ENCODE measurements at regions not wholly inside any gene's neighbourhood (a gene's known extent, or its start where the extent isn't known, plus 50 kb on each side); places are given as distances from the start of the nearest gene placed in this dataset.

DNA sequence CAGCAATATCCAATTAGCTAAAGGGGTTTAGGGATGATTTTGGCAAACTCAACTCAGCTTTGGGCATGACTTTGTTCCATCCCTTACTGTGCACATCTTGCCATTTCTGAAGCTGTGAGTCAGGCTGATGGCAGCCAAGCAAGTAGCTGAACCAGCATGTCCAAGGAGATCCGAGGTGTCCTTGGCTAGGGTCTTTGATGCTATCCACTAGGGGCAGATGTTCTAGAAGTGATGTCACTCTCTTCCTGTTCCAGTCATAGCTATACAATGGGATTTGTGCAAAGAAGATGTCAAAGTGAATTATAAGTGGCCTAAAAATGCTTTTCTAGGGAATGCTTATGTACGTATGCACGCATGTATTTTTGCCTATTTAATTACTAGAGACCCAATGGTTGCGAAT lies 160.8 kb upstream of the PAPPA start:
- FAIRE-seq: peak; percentile 36
- no peak for DNase-seq (ENCODE audit: insufficient read length, low spot score)

- no peak for DNase-seq (ENCODE audit: insufficient read length, low spot score)
- FAIRE-seq: no peak
Observed at GRCh38 chr9:115997923-115998322, 155.7 kb upstream of the PAPPA start.

- FAIRE-seq (no peak), DNase-seq (ENCODE audit: insufficient read length, low spot score) (no peak)
Observed at GRCh38 chr9:115998666-115999065, 154.9 kb upstream of the PAPPA start.

DNA sequence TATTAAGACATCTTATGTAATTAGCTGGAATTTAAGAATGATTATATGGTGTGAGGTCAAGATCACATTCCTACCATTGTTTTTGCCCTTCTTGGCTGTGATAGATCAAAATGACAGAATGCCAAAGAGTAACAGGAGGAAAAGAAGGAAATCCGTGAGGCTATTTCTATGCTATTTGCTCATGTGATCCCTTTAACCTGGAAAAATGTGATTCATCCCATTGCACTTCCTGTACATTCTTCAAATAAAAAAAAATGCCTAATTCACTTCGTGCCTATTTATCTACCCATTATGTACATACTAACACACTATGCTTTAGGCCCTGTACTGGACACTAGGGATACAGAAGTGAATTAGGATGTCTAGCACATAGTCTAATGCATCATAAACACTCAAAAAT lies 154.1 kb upstream of the PAPPA start:
- DNase-seq (ENCODE audit: insufficient read length, low spot score): no peak
- FAIRE-seq: no peak

DNA sequence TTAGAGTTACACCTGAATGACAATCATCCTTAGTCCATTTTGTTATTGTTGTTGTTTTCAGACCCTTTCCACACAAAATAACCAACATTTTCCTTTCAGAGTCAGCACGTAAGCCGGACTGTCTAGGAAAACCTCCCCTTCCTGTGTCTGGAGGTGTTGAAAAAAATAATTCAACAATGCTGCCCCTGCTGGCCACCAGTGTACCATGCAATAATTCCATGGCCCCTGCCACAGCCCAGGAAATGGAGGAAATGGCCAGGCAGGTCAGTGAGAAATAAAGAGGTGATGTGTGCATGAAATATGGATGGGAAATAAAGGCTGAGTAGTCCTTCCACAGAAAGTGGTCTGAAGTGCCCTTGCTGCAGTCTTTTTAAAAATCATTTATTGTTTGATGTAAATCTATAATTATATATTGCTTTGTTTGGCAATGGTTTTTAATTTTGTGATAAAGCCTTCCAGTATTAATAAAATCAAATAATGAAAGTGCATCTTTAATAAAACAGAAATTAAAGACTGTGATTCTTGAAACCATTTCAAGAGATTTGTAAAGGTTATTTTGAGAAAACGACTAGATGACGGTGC lies 152.8 kb upstream of the PAPPA start:
- FAIRE-seq: no peak
- no peak for DNase-seq (ENCODE audit: insufficient read length, low spot score)

- DNase-seq (ENCODE audit: insufficient read length, low spot score): no peak
- FAIRE-seq: no peak
Observed at GRCh38 chr9:116002181-116002580, 151.4 kb upstream of the PAPPA start.

- no peak for DNase-seq (ENCODE audit: insufficient read length, low spot score)
- no peak for FAIRE-seq
Observed at GRCh38 chr9:116002624-116003023, 151.0 kb upstream of the PAPPA start.

DNA sequence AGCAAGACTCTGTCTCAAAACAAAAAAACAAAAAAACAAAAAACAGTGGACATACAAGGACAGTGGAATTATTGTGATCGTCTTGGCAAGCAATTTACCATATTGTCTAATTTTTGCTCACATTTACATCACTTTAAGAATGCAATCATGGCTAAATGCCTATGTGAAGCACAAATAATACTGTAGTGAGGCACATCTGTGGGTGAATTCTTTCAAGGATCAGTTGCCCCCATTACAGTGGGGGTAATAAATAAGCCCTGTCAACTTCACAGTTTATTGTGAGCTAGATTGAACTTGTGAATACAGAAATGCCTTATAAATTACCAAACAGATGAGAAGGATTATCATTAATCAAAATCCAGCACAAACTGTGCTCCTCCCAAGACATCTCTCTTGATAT lies 150.2 kb upstream of the PAPPA start:
- FAIRE-seq: no peak
- DNase-seq (ENCODE audit: insufficient read length, low spot score): no peak

DNA sequence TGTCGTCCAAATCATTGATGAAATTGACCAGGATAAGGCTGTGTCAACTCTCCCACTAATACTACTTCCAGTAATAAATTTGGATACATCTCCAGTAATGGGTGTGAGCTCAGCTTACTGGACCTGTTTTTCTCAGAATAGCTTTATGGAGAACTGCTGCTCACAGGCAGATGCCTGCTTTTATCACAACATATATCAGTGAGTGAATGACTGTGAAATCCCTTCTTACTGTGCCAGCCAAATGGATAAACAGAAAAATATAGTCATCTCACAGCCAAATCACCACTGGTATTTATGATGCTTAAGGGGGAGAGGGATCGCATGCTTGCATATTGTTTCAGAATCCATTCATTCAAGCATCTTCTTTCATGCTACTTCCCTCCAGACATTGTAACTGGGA lies 148.4 kb upstream of the PAPPA start:
- FAIRE-seq (no peak), DNase-seq (ENCODE audit: insufficient read length, low spot score) (no peak)

- no peak for FAIRE-seq
- no peak for DNase-seq (ENCODE audit: insufficient read length, low spot score)
Observed at GRCh38 chr9:116007824-116008223, 145.8 kb upstream of the PAPPA start.

GRCh38 chr9:116008278-116008677 lies 145.3 kb upstream of the PAPPA start:
- DNase-seq (ENCODE audit: insufficient read length, low spot score): no peak
- FAIRE-seq: no peak

DNA sequence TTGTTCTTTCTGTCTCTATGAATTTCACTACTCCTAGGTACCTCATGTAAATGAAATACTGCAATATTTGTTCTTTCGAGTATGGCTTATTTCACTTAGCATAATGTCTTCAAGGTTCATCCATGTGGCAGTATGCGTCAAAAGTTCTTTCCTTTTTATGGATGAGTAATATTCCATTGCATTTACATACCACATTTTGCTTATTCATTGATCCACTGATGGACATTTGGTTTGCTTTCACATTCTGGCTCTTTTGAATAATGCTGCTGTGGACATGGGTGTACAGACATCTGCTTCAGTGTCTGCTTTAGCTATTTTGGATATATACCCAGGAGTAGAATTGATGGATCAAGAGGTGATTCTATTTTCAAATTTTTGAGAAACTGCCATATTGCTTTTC lies 144.2 kb upstream of the PAPPA start:
- FAIRE-seq (no peak), DNase-seq (ENCODE audit: insufficient read length, low spot score) (no peak)

GRCh38 chr9:116015855-116016254 lies 137.7 kb upstream of the PAPPA start:
- DNase-seq (ENCODE audit: insufficient read length, low spot score) (no peak), FAIRE-seq (no peak)

DNA sequence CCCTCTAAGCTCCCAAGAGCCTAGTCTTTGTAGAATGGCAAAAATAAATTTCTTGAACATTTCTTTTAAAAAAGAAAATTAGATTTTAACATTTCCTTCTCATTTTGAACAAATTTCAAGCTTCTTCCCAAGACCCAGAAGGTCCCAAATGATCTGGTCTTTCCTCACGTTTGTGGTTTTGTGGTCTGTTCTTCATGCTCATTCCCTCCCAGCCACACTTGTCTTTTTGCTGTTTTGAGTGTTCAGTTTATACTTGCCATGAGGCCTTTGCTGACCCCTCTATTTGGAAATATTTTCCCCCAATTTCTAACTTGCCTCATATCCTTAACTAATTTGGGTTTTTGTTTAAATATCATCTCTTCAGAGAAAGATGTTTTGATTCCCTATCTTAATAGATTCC lies 133.4 kb upstream of the PAPPA start:
- FAIRE-seq: no peak

DNA sequence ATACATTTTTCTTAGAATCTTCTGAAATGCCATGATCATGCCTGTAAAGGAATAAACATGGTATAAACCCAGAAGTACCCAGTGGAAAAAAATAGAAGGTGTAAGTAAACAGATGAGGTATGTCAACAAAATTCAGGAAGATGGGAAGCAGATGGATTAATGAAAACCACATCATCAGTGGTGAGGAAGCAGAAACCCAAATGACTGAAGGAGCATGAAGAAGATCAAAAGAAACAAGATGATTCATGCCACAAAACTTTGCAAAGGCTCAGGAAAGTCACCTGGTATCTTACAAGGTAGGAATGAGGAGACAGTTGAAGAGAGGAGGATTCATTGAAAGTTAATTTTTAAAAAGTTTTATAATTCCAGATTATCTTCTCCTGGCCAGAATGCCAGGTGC lies 132.8 kb upstream of the PAPPA start:
- FAIRE-seq (no peak), DNase-seq (ENCODE audit: insufficient read length, low spot score) (no peak)

More for the DNA sequence above, 133.4 kb upstream of the PAPPA start:
- no peak for DNase-seq (ENCODE audit: insufficient read length, low spot score)

DNA sequence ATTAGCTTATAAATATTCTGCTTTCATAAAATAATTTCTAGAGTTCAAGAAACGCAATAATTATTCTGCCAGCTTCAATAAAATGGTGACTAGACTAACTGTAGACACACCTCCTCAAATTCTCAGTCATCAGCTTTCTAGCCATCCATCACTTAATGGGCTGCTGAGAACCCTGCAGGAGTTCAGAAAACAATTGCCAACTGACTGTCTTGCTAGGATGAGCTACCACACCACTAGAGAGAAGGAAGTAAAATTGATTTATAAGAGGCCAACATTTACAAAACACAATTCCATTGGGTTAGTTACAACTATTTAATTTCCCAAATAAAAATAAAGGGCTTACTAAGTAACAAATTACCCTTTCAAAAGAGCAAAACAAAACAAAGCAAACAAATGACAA lies 126.5 kb upstream of the PAPPA start:
- FAIRE-seq: no peak

GRCh38 chr9:116027511-116027910 lies 126.1 kb upstream of the PAPPA start:
- DNase-seq (ENCODE audit: insufficient read length, low spot score): no peak
- FAIRE-seq: no peak

More for the DNA sequence above, 126.5 kb upstream of the PAPPA start:
- DNase-seq (ENCODE audit: insufficient read length, low spot score): no peak

GRCh38 chr9:116027951-116028350 lies 125.6 kb upstream of the PAPPA start:
- DNase-seq (ENCODE audit: insufficient read length, low spot score) (no peak), FAIRE-seq (no peak)

DNA sequence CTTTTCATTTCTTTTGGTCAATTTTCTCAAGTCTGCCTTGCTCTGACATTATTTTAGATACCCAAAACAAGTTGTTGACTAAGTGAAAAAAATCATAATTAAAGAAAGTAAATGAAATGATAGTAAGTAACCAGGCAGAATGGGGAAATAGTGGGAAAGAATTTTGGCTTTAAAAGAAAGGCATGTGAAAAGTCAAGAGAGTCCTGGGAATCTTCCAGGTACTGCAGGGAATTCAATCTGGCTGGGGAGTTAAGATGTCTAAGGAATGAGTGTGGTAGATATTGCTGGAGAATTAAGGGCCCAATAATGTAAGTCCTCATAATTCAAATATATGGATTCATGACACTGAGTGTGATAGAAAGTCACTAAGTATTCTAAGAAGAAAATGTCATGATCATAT lies 123.1 kb upstream of the PAPPA start:
- FAIRE-seq (no peak), DNase-seq (ENCODE audit: insufficient read length, low spot score) (no peak)

GRCh38 chr9:116032683-116033440 lies 120.7 kb upstream of the PAPPA start:
- FAIRE-seq (no peak), DNase-seq (ENCODE audit: insufficient read length, low spot score) (no peak)

DNA sequence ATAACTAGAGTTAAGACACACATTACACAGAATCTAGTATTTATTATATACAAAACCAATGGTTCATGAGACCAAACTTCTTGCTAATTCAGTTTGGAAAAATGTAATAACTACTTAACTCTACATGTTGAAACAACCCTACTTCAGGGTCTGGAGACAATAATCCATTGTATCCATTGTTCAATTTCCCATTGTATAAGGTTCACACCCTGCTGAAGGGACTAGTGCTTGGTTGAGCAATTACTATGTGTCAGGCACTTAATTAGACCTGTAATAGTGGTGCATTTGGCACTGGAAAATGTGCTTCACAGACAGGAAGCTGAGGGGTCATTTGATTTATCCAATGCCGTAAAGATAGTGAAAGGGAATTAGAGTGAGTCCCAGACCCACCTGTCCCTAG lies 114.3 kb upstream of the PAPPA start:
- no peak for FAIRE-seq
- DNase-seq (ENCODE audit: insufficient read length, low spot score): no peak

GRCh38 chr9:116039893-116040292 lies 113.7 kb upstream of the PAPPA start:
- FAIRE-seq (no peak), DNase-seq (ENCODE audit: insufficient read length, low spot score) (no peak)

- DNase-seq (ENCODE audit: insufficient read length, low spot score) (no peak), FAIRE-seq (no peak)
Observed at GRCh38 chr9:116042321-116042720, 111.3 kb upstream of the PAPPA start.
